ENCODE measurements at regions not wholly inside any gene's neighbourhood (a gene's known extent, or its start where the extent isn't known, plus 50 kb on each side); places are given as distances from the start of the nearest gene placed in this dataset.

- H3K4me3 ChIP-seq (IDR thresholded peaks at IDR 0.05; ENCODE audit: insufficient read depth, low read depth, low read length), result no peak overlapping the region
- no peak overlapping the region for H3K4me2 ChIP-seq
- H3K27me3 ChIP-seq (ENCODE audit: insufficient read depth, low read depth), result no peaks in the 10 kb centered on the region
- no peaks in the 10 kb centered on the region for H3K79me2 ChIP-seq (ENCODE audit: insufficient read depth, low read depth)
- no peak overlapping the region for H2AFZ ChIP-seq (ENCODE audit: low read depth)
- no peaks in the 10 kb centered on the region for H3K36me3 ChIP-seq (ENCODE audit: insufficient read depth)
- no peak overlapping the region for H3K9ac ChIP-seq
- TF ChIP-seq CTCF (conservative IDR thresholded peaks at IDR 0.05; ENCODE audit: low read depth, low read length), result no peak
- H4K20me1 ChIP-seq (ENCODE audit: insufficient read depth), result no peaks in the 10 kb centered on the region
- H3K27ac ChIP-seq, result no peak overlapping the region
- no peaks in the 10 kb centered on the region for H3K4me1 ChIP-seq (ENCODE audit: low read depth, poor library complexity, severe bottlenecking)
Measured at GRCh38 chr6:96725296-96725695, 112.0 kb downstream of the GPR63 start.

- Histone ChIP-seq H3K27ac (no peak overlapping the region), H3K4me1 (ENCODE audit: low read depth, poor library complexity, severe bottlenecking) (no peaks in the 10 kb centered on the region), H2AFZ (ENCODE audit: low read depth) (no peak overlapping the region), H3K9ac (no peak overlapping the region), H4K20me1 (ENCODE audit: insufficient read depth) (no peaks in the 10 kb centered on the region), H3K79me2 (ENCODE audit: insufficient read depth, low read depth) (no peaks in the 10 kb centered on the region), H3K27me3 (ENCODE audit: insufficient read depth, low read depth) (no peaks in the 10 kb centered on the region), H3K4me3 (IDR thresholded peaks at IDR 0.05; ENCODE audit: insufficient read depth, low read depth, low read length) (no peak overlapping the region), H3K4me2 (no peak overlapping the region), H3K36me3 (ENCODE audit: insufficient read depth) (no peaks in the 10 kb centered on the region)
- no peak for TF ChIP-seq CTCF (conservative IDR thresholded peaks at IDR 0.05; ENCODE audit: low read depth, low read length)
Measured at GRCh38 chr6:96724641-96725040, 112.6 kb downstream of the GPR63 start.

- no peak overlapping the region for H3K27ac ChIP-seq
- TF ChIP-seq CTCF (conservative IDR thresholded peaks at IDR 0.05; ENCODE audit: low read depth, low read length), result no peak
- H3K4me3 ChIP-seq (IDR thresholded peaks at IDR 0.05; ENCODE audit: insufficient read depth, low read depth, low read length), result no peak overlapping the region
- no peak overlapping the region for H2AFZ ChIP-seq (ENCODE audit: low read depth)
- H3K4me1 ChIP-seq (ENCODE audit: low read depth, poor library complexity, severe bottlenecking), result no peaks in the 10 kb centered on the region
- no peaks in the 10 kb centered on the region for H4K20me1 ChIP-seq (ENCODE audit: insufficient read depth)
- no peak overlapping the region for H3K4me2 ChIP-seq
- H3K79me2 ChIP-seq (ENCODE audit: insufficient read depth, low read depth), result no peaks in the 10 kb centered on the region
- H3K36me3 ChIP-seq (ENCODE audit: insufficient read depth), result no peaks in the 10 kb centered on the region
- H3K9ac ChIP-seq, result no peak overlapping the region
- no peaks in the 10 kb centered on the region for H3K27me3 ChIP-seq (ENCODE audit: insufficient read depth, low read depth)
Measured at GRCh38 chr6:96723362-96723761, 113.9 kb downstream of the GPR63 start.

- Histone ChIP-seq H4K20me1 (ENCODE audit: insufficient read depth) (no peaks in the 10 kb centered on the region), H3K9ac (no peak overlapping the region), H3K4me1 (ENCODE audit: low read depth, poor library complexity, severe bottlenecking) (no peaks in the 10 kb centered on the region), H3K4me3 (IDR thresholded peaks at IDR 0.05; ENCODE audit: insufficient read depth, low read depth, low read length) (no peak overlapping the region), H3K27ac (no peak overlapping the region), H3K36me3 (ENCODE audit: insufficient read depth) (no peaks in the 10 kb centered on the region), H3K27me3 (ENCODE audit: insufficient read depth, low read depth) (no peaks in the 10 kb centered on the region), H2AFZ (ENCODE audit: low read depth) (no peak overlapping the region), H3K4me2 (no peak overlapping the region), H3K79me2 (ENCODE audit: insufficient read depth, low read depth) (no peaks in the 10 kb centered on the region)
- no peak for TF ChIP-seq CTCF (conservative IDR thresholded peaks at IDR 0.05; ENCODE audit: low read depth, low read length)
Measured at GRCh38 chr6:96721227-96721626, 116.0 kb downstream of the GPR63 start.

GRCh38 chr6:96716221-96716620 lies 121.1 kb downstream of the GPR63 start:
- Histone ChIP-seq H3K27me3 (ENCODE audit: insufficient read depth, low read depth) (no peaks in the 10 kb centered on the region), H3K79me2 (ENCODE audit: insufficient read depth, low read depth) (no peaks in the 10 kb centered on the region), H3K4me1 (ENCODE audit: low read depth, poor library complexity, severe bottlenecking) (no peaks in the 10 kb centered on the region), H2AFZ (ENCODE audit: low read depth) (no peak overlapping the region), H3K9ac (no peak overlapping the region), H3K36me3 (ENCODE audit: insufficient read depth) (no peaks in the 10 kb centered on the region), H4K20me1 (ENCODE audit: insufficient read depth) (no peaks in the 10 kb centered on the region), H3K4me2 (no peak overlapping the region), H3K27ac (no peak overlapping the region), H3K4me3 (IDR thresholded peaks at IDR 0.05; ENCODE audit: insufficient read depth, low read depth, low read length) (no peak overlapping the region)
- TF ChIP-seq CTCF (conservative IDR thresholded peaks at IDR 0.05; ENCODE audit: low read depth, low read length), result no peak

Measured in KMS-11 (cell line).